ENCODE measurements at regions not wholly inside any gene's neighbourhood (a gene's known extent, or its start where the extent isn't known, plus 50 kb on each side); places are given as distances from the start of the nearest gene placed in this dataset.

DNA sequence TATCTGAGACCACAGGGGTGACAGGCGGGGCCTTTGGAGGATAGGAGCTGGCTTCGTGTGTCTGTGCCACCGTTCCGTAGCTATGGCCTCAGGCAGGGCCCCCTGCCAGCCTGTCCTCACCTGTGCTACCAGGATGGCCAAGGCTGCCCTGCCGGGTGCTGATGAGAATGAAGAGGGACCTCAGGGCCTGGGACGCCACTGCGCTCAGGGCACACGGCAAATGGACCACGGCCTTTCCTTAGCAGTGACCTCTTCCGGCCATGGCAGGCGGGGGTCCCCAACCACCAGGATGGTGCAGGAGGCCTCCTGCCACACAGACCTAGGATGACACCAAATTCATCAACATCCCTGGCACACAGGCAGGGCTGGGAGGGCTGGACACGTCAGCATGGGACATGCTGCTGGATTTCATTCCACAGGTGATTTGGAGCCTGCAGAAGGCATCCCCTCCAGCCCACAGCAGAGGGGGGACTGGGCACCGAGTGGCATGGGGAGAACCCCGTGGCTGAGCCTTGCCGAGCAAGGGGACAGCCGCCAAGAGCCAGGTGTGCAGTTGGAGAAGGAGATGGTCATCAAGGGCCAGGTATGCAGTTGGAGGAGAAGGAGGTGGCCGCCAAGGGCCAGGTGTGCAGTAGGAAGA lies 1321.0 kb downstream of the BRD1 start:
- Histone ChIP-seq H3F3A (ENCODE audit: low read depth) (no peaks in the 10 kb centered on the region), H3K36me3 (ENCODE audit: insufficient read depth, low read length) (no peaks in the 10 kb centered on the region), H3K4me3 (ENCODE audit: low read length, poor library complexity, severe bottlenecking) (no peak overlapping the region), H3K9me2 (replicated peaks; ENCODE audit: low read depth, low read length) (no peaks in the 10 kb centered on the region), H3K4me1 (ENCODE audit: insufficient read depth, low read length, poor library complexity, severe bottlenecking) (no peaks in the 10 kb centered on the region), H3K9me3 (ENCODE audit: insufficient read depth, low read depth, low read length) (peaks cover 9% of the 10 kb centered on the region; the same call in 1 of the 2 replicates), H4K20me1 (ENCODE audit: insufficient read depth, low read length, poor library complexity, severe bottlenecking) (no peaks in the 10 kb centered on the region), H2AFZ (ENCODE audit: low read length) (no peak overlapping the region), H3K4me2 (ENCODE audit: low read depth, low read length, poor library complexity, severe bottlenecking) (no peak overlapping the region), H3K27me3 (ENCODE audit: insufficient read depth, low read length, poor library complexity, severe bottlenecking) (no peaks in the 10 kb centered on the region), H3K79me2 (ENCODE audit: insufficient read depth, low read length) (no peaks in the 10 kb centered on the region), H3K9ac (ENCODE audit: low read depth, low read length, poor library complexity, severe bottlenecking) (no peak overlapping the region)
- no peak for TF ChIP-seq EZH2phosphoT487 (IDR thresholded peaks at IDR 0.05; ENCODE audit: borderline replicate concordance)

DNA sequence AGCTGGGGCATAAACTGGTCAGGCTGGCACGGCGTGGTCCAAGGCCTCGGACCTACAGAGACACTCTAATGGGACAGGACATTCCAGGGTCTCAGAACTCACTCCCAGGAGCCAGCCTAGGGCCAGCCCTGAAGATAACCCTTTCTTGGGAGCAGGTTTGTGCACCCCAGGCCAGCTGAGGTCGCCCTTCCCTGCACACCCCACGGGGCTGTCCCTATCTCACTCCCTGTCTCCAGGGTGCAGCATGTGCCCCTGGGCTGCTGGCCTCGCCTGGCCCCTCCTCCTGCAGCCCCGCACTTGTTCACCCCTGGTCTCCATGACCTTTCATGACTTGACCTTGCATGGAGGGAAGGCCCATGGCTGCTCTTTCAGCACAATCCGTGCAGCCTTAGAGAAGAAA lies 1321.8 kb downstream of the BRD1 start:
- H3K27me3 ChIP-seq (ENCODE audit: insufficient read depth, low read length, poor library complexity, severe bottlenecking): no peaks in the 10 kb centered on the region
- H3K4me1 ChIP-seq (ENCODE audit: insufficient read depth, low read length, poor library complexity, severe bottlenecking): no peaks in the 10 kb centered on the region
- peaks cover 9% of the 10 kb centered on the region; the same call in 1 of the 2 replicates for H3K9me3 ChIP-seq (ENCODE audit: insufficient read depth, low read depth, low read length)
- H3K9me2 ChIP-seq (replicated peaks; ENCODE audit: low read depth, low read length): no peaks in the 10 kb centered on the region
- H3K4me2 ChIP-seq (ENCODE audit: low read depth, low read length, poor library complexity, severe bottlenecking): no peak overlapping the region
- no peaks in the 10 kb centered on the region for H3F3A ChIP-seq (ENCODE audit: low read depth)
- no peak overlapping the region for H3K4me3 ChIP-seq (ENCODE audit: low read length, poor library complexity, severe bottlenecking)
- TF ChIP-seq EZH2phosphoT487 (IDR thresholded peaks at IDR 0.05; ENCODE audit: borderline replicate concordance): no peak
- TF ChIP-seq, protein P1, sequence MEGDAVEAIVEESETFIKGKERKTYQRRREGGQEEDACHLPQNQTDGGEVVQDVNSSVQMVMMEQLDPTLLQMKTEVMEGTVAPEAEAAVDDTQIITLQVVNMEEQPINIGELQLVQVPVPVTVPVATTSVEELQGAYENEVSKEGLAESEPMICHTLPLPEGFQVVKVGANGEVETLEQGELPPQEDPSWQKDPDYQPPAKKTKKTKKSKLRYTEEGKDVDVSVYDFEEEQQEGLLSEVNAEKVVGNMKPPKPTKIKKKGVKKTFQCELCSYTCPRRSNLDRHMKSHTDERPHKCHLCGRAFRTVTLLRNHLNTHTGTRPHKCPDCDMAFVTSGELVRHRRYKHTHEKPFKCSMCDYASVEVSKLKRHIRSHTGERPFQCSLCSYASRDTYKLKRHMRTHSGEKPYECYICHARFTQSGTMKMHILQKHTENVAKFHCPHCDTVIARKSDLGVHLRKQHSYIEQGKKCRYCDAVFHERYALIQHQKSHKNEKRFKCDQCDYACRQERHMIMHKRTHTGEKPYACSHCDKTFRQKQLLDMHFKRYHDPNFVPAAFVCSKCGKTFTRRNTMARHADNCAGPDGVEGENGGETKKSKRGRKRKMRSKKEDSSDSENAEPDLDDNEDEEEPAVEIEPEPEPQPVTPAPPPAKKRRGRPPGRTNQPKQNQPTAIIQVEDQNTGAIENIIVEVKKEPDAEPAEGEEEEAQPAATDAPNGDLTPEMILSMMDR (conservative IDR thresholded peaks at IDR 0.05; ENCODE audit: low read length): no peak
- no peaks in the 10 kb centered on the region for H3K36me3 ChIP-seq (ENCODE audit: insufficient read depth, low read length)
- no peaks in the 10 kb centered on the region for H4K20me1 ChIP-seq (ENCODE audit: insufficient read depth, low read length, poor library complexity, severe bottlenecking)
- no peaks in the 10 kb centered on the region for H3K79me2 ChIP-seq (ENCODE audit: insufficient read depth, low read length)
- no peak overlapping the region for H3K9ac ChIP-seq (ENCODE audit: low read depth, low read length, poor library complexity, severe bottlenecking)
- no peak overlapping the region for H2AFZ ChIP-seq (ENCODE audit: low read length)

DNA sequence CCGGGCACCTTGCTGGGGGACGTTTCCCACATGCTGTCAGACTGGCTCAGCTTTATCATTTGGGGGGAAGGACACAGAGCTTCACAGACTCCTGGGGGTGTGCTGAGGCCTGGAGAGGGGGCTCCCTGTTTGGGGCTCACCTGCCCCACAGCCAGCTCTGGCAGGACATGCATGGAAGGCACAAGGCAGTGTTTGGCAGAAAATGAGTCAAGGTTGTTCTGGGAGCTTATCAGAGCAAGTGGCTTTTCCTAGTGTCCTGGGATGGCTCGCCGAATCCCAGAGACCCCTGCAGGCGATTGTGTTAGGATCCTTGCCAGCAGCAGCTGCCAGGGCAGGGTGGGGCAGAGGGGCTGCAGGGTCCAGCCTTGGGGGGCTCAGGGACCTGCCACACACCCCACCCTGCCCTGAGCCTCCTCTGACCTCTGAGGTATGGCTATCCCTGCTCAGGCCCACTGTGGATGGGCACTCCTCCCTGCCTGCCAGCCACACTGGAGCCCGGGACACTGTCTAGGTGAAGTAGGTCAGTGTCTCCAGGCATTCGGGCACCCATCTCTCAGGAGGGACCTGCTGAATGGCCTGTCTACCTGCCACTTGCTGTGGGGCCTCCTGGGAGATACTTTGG lies 1323.0 kb downstream of the BRD1 start:
- H3K4me2 ChIP-seq (ENCODE audit: low read depth, low read length, poor library complexity, severe bottlenecking): no peak overlapping the region
- H3K4me1 ChIP-seq (ENCODE audit: insufficient read depth, low read length, poor library complexity, severe bottlenecking): no peaks in the 10 kb centered on the region
- no peaks in the 10 kb centered on the region for H3F3A ChIP-seq (ENCODE audit: low read depth)
- no peaks in the 10 kb centered on the region for H3K9me2 ChIP-seq (replicated peaks; ENCODE audit: low read depth, low read length)
- no peaks in the 10 kb centered on the region for H3K79me2 ChIP-seq (ENCODE audit: insufficient read depth, low read length)
- H3K36me3 ChIP-seq (ENCODE audit: insufficient read depth, low read length): no peaks in the 10 kb centered on the region
- H3K9ac ChIP-seq (ENCODE audit: low read depth, low read length, poor library complexity, severe bottlenecking): no peak overlapping the region
- H3K9me3 ChIP-seq (ENCODE audit: insufficient read depth, low read depth, low read length): peaks cover 9% of the 10 kb centered on the region; the same call in 1 of the 2 replicates
- no peak overlapping the region for H3K4me3 ChIP-seq (ENCODE audit: low read length, poor library complexity, severe bottlenecking)
- no peak overlapping the region for H2AFZ ChIP-seq (ENCODE audit: low read length)
- TF ChIP-seq EZH2phosphoT487 (IDR thresholded peaks at IDR 0.05; ENCODE audit: borderline replicate concordance): no peak
- TF ChIP-seq, protein P1 (conservative IDR thresholded peaks at IDR 0.05; ENCODE audit: low read length): no peak
- H4K20me1 ChIP-seq (ENCODE audit: insufficient read depth, low read length, poor library complexity, severe bottlenecking): no peaks in the 10 kb centered on the region
- H3K27me3 ChIP-seq (ENCODE audit: insufficient read depth, low read length, poor library complexity, severe bottlenecking): no peaks in the 10 kb centered on the region
